NCI-H2171 treated with DMSO at 0.1 percent for 48 hours (cell line): ENCODE measurements at regions not wholly inside any gene's neighbourhood (a gene's known extent, or its start where the extent isn't known, plus 50 kb on each side); places are given as distances from the start of the nearest gene placed in this dataset.
"Not testable (repeated sequence)": the region's sequence is repeated elsewhere in the genome, so short reads cannot be mapped to it uniquely, and the experiment has no call there.

Experiments used
- DNase-seq: peaks from one replicate; lab custom pipeline; 2025; lab: John Stamatoyannopoulos, UW

DNA sequence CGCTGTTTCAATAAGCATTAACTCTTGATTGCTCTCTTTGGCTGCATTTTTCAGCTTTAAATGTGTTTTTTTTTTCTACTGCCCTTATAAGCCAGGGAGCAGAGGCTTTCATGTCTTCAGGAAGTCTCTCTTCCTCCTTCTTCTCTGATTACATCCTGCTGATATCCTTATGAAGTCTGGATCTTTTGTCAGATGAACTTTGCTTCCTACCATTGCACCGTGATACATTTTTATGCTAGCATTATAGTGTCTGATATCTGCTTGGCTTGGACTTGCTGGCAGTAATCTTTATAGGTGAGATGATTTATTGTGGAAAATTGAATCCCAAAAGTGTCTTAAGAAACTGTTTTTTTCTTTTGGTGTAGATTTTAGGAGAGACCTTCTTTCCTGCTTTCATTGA, 160.4 kb upstream of the CFAP20DC start:
- no peak for DNase-seq

DNA sequence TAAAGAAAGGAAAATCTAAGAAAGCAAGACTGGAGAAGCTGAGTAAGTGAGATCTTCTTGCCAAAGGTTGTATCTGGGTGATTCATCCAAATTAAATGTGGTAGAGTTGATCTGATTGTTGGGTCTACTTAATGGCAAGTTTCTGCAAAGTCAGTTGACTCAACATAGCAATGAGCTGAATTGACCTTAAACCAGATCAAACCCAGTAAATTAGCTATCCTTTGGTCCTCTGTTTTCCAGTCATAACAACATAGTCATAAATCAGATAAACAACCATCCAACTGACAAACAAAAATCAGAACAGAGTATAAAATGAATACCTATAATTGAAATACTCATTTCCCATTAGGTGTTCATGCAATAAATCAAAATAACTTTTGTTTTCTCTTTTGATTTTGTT, 142.6 kb upstream of the CFAP20DC start:
- no peak for DNase-seq

DNA sequence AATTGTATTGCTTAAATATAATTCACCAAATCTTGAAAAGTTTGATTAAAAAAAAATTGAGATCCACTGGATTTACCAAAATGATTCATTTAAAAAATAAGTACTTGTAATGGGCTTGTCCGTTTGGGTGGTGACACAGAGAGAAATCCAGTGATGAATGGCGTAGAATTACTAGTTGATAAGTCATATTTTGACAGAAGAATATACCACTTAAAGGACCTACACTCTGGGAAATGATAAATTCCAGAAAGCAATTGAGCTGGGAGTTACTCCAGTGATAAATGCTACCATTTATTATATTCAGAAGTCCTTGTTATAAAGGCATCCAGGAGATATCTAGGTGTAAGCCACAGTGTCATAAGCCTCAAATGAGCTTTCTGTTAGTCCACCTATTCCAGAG, 141.8 kb upstream of the CFAP20DC start:
- no peak for DNase-seq

DNA sequence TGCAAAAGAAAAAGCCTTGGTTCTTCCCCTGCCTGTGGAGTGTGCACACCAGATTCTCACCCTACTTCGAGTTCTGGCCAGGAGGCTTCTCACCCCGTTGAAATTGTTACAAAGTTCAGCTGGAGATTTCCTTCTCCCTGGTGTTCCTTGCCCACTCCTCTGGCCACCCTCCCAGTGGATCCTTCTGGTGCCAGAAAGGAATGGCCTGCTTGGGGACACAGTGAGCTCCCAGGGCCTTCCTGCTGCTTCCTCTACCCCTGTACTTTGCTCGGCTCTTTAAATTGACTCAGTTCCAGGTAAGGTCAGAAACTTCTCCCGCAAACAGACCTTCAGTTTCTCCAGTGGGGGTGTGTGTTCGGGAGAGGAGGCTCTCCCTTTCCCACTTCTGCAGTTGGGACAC, 140.1 kb upstream of the CFAP20DC start:
- no peak for DNase-seq

DNA sequence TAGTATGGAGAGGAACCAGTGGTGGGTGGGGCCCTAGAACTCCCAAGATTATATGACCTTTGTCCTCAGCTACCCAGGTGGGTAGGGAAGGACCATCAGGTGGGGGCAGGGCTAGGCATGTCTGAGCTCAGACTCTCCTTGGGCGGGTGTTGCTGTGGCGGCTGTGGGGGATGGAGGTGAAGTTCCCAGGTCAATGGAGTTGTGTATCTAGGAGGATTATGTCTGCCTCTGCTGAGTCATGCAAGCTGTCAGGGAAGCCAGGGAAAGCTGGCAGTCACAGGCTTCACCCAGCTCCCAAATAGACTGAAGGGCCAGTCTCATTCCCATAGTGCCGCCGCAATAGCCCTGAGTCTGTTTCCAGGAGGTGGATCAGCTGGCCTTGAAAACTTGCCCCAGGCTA, 139.7 kb upstream of the CFAP20DC start:
- DNase-seq: peak; percentile 1

DNA sequence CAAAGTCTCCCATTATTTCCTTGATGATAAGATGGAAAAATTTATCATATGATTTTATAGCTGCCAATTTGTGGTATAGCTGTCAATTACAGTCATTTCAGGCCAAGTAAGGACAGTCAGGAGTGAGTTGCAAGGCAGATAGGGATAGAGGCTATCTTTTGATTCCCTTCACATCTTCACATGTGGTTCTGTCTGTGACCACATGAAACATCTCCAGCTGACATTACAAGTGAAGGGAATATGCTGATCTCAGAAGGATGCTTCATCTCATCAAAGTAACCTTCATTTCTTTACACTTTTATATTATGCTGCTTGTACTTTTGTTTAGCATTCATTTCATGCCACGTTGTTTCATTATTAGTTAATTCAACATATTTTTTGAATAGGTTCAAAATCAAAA, 136.9 kb upstream of the CFAP20DC start:
- DNase-seq: no peak

DNA sequence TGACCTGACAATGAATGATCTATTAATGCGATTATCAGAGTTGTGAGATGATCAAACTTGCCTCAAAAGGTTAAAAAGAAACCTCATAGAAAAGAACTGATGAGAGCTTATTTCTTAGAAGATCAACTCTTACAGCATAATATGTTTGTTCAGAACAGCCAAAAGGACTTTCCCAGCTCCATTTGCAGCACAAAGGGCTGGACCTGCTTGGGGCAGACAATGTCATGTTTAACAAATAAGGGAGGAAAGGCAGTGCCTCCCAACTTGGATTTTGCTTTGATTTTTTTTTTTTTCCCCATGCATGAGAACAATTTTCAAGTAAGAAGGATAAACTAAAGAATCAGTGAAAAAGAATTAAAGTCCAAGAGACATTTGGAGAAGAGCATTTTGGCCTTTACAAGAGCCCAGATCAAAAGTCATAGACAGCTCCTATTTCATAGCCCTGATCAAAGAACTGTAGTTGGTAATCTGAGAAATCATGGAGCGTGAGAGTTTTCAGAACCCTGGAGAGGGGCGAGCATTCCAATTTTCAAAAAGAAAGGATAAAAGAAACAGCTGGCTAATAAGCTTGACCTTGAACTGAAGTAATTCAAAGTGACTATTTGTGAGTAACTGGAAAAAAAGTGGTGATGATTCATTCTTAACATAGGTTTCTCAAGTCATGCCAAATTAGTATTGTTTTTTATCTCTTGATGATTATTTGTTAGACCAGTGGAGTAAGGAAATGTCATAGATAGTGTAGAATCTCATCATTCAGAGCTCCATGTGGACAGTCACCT, 136.0 kb upstream of the CFAP20DC start:
- peak; percentile 5 for DNase-seq

DNA sequence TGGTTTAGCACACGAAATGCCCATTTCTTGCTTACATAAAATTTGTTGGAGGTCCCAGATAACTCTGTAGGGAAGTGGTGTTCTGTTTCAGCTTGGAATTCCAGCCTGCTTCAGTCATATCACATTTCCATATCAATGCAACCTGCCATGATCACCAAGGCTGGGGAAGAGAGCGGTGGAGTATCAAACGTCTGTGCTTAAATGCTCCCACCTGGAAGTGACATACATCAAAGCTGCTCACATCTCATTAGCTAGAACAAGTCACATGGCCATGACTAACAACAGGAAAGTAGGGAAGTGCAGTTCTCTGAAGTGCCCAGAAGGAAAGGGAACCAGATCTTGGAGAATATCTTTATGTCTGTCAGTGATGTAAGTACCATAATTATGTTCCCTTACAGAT, 130.2 kb upstream of the CFAP20DC start:
- peak; percentile 69 for DNase-seq

DNA sequence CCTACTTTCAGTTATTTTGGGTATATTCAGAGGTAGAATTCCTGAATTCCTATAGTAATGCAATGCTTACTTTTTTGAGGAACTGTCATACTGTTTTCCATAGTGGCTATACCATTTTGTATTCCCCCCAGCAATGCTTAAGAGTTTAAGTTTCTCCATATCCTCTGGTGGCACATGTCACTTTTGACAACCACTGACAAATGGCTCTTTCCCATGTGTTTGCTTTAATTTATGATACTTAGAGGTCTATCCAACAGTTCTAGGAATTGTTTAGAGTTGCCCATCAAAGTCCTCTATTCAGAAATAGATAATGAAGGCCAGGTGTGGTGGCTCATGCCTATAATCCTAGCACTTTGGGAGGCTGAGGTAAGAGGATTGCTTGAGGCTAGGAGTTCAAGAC, 128.9 kb upstream of the CFAP20DC start:
- no peak for DNase-seq

DNA sequence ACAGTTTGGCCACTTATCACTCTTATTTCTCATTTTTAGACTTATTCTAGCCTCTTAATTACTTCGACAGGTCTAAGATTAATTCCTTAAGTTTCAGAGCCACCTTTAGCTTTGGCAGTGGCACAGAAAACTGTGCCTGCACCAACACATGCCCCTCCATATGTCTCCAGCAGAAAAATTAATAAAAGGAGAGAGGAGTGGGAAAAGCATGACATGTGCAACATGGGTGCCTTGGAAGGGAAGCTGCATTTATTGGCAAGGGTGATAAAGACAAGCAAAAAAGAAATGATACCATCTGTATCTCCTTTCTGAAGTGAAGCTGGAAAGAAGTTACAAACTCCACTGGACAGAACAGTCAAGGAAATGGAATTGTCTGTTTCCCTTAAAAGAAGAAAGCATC, 121.7 kb upstream of the CFAP20DC start:
- peak; percentile 1 for DNase-seq

DNA sequence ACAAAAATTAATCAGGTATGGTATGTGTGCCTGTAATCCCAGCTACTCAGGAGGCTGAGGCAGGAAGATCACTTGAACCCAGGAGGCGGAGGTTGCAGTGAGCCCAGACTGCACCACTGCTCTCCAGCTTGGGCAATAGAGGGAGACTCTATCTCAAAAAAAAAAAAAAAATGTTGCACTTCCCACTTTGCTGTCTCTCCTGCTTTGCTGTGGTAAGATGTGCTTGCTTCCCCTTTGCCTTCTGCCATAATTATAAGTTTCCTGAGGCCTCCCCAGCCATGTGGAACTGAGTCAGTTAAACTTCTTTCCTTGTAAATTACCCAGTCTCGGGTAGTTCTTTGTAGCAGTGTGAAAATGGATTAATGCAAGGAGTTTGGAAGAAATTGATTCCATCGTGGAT, 120.3 kb upstream of the CFAP20DC start:
- DNase-seq: not testable (repeated sequence)

DNA sequence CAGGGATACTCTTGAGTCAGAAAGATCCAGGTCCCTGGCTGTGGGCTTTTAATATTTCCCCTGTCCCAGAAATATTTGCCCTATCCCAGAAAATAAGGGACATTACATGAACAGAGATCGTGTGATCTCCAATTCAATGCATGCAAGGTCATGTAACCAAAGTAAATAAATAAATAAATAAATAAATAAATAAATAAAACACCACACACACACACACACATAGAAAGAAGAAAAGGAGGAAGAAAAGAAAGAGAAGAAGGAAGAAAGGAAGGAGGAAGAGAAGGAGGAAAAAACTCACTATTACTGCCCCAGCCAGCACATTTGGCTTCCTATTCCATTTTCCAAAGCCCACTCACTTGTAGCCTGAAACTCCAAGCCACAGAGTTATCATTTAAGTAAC, 117.9 kb upstream of the CFAP20DC start:
- DNase-seq: no peak

DNA sequence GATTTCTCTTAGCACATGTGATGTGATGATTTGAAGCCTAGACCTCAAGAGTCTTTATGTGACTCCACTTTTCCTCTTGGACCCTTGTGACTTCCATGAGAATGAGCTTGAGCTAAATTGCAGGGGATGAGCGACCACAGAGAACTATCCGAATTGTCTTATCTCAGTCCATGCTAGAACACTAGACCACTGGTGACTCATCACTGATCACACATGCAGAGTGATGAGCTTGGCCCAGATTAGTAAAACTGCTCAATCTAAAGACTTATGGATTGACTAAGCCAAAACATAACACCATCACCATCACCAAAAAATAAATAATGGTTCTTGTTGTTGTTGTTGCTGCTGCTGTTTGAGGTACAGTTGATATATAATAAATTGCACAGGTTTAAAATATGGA, 114.1 kb upstream of the CFAP20DC start:
- DNase-seq: no peak

DNA sequence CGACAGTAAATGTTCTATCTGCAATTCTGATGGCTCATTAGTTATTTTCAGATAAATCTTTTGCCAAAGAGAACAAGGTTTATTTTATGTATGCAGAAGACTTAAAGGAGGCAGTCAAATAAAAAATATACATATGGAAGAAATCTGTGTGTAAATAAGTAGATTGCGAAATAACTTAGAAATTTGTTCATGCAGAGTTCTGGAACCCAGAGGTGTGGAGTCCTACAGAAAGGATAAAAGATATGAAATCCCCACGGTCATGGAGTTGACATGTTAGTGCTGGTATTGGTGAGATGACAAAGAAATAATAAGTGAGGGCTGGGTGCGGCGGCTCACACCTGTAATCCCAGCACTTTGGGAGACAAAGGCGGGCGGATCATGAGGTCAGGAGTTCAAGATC, 111.2 kb upstream of the CFAP20DC start:
- no peak for DNase-seq

DNA sequence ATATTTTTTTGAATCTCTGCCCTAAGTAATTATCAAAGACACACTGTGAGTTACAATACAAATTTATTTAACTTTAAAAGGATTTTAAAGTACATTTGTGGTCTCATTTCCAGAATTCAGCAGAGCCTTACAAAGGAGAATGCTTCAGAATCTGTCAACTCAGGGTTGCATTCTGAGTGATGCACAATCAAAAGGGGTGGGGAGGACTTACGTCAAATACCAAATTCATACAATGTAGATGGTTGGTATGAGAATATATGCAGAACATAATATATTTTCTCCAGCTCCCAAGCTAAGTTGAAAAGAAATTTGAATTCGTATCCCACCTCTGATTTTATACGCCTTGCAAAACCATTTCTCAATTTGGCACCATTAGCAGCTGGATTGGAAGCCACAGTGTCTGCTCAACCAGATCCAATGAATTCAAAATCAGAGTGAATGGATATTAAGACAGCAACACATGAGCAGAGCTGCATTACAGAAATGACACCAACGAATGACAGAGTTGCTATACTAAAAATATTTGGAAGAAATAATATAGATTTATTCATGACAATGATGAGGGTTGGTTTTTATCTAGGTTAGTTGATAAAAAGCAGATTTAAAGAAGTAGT, 110.4 kb upstream of the CFAP20DC start:
- DNase-seq: no peak

DNA sequence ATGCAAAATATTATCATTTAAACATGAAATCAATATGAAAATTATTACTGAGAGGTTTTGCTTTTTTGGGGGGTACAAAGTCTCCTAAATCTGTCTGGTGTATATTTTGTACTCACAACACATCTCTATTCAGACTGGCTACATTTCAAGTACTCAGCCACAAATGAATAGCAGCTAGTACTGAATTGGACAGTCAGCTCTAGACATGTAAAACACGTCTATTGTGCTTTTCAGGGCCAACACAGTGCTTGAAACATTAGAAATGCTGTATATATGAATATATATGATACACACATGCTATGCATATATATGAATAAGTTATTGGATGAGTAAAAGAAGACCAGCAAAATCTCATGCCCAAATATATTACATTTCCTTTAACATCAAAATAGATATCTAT, 103.8 kb upstream of the CFAP20DC start:
- DNase-seq: no peak

DNA sequence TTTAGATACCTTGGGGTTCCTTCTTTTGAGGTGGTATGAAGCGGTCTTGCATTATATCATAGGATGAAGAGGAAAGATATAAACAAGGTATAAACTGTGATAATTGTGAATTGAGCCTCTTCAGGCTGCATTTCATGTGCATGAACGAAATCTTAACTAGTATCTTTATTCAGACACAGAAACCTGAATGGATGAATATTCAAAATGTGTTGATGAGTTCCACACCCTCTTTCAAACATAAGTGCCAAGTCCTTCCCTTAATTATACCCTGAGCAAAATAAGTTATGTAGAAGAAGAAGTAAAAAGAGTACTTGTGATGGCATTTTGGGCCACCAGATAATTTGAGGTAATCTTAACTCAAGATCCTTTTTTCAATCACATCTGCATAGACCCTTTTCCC, 103.1 kb upstream of the CFAP20DC start:
- DNase-seq: no peak

DNA sequence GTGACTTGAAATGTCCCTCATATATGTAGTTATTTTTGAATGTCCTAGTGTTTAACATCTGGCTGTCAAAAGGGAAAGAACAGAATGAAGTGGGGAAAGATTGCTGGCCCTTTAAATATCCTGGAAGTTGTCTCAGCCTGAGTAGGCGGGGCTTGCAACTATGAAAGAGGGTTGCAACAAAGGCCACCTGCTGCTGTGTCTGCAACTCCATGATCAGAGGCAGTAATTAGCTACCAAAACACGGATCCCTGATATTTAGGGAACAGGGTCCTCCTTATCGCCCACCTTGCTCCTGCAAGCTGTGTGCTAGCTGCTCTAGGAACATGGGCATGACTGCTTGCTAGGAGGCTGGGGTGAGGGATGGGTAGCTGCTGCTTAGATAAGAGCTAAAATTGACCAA, 100.2 kb upstream of the CFAP20DC start:
- no peak for DNase-seq

DNA sequence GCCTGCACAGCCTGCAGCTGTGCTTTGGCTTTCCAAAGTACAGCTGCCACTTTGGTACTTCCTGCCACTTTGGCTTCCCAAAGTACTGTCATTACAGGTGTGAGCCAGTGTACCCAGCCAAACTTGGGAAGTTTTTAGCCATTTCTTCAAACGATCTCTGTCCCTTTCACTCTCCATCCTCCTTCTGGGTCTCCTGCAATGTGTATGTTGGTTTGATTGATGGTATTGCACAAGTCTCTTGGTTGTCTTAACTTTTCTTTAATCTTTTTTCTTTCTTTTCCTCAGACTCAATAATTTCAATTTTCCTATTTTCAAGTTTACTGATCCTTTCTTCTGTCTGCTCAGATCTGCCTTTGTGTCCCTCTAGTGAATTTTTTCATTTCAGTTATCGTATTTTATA, 99.3 kb upstream of the CFAP20DC start:
- no peak for DNase-seq

DNA sequence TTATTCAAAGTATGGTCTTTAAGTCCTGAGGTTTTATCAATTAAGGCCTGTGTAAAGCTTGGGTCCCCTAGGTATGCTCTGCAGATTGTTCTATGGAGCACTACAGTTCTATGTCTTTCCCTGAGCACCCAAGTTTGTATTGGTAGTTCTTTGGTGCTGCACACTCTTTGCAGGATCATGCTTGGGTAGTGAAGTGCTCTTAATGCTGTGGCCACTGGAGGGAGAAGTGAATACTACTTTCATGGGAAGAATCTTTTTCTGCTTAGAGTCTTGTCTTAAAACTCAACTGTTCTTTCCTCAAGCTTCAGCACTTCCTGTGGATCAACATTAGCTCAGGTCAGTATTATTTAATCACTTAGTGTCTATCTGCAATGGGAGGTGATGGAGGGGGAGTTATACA, 93.6 kb upstream of the CFAP20DC start:
- DNase-seq: no peak

DNA sequence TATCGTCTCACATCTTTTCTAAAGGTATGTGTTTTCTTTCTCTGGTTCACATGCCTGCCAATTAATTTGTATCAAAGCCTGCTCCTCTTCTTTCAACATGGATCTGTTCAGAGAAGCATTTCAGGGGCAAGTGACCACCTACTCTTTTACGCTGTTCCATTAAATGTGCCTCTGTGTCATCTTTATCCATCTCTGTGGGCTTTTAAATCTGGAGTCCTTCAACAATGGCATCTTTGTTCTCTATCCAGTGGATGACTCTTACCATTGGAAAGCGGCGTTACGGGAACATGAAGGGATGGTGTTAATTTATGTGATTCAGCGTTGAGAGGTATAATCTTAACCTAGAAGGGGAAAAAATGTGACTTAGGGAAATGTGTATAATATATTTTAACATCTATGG, 92.7 kb upstream of the CFAP20DC start:
- DNase-seq: no peak

DNA sequence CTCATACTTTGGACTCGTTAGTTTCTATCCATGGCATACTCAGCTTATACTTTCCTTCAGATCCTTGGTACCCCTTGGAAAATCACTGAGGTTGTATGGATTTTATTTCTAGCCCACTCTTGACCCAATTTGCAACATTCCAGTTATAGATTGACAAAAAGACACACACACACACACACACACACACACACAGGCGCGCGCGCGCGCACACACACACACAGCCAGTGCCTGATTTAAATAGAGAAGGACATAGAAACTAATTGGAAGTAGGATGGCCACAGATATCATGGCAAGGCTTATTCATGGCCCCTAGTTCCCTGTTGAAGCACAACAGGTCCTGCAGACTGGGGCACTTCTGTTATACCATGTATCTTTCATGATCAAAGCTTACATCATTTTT, 89.1 kb upstream of the CFAP20DC start:
- no peak for DNase-seq

DNA sequence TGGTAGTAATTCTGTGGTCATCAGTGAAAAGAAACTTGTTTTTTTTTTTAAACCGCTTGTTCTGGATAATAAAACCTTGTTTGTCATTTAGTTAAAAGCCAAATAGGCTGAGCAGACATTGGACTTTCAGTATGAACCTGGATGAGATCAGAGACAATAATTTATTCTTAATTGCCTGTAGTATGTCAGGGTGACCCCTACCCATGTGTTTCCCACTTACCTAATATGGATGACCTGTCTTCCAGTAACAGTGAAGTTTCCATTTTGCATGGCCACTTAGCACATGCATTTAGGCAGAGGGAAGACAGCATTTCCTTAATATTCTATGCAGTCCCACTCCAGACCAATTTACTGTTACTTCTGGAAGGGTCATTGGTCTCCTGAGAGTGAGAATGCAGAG, 87.6 kb upstream of the CFAP20DC start:
- no peak for DNase-seq

DNA sequence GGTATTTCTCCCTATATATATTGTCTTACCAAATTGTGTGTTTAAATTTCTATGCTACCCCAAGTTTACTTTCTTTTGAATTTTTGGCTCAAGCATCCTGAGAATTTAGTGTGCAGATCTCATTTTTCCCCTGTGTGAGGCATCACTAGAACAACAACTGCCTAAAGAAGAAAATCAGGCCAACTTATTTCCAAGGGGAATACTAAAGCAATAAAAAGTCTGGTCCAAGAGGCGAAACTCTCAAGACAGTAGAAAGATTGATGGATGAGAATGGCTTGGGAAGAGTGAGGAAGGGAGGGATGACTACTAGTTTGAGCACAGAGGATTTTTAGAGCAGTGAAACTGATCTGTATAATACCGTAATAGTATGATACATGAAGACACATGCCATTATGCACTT, 86.3 kb upstream of the CFAP20DC start:
- no peak for DNase-seq
